ENCODE measurements at regions not wholly inside any gene's neighbourhood (a gene's known extent, or its start where the extent isn't known, plus 50 kb on each side); places are given as distances from the start of the nearest gene placed in this dataset.

DNA sequence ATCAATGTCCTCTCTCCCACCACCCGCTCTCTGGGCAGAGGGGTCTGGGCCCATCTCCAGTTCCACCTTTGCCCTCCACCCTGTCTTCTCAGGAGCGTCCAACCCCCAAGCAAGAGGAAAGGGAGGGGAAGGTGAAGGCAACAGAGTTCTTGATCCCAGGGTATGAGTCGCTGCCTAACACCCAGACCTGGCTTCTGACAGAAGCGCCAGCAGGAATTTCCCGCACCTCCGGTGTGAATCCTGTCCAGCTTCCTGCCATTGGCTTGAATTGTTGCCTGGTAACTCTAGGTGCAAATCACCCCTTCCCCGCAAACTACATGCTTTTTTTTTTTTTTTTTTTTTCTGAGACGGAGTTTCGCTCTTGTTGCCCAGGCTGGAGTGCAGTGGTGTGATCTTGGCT, 84.2 kb upstream of the IER5L start:
- TF ChIP-seq EP300 (IDR thresholded peaks at IDR 0.05) (no peak), CTCF (IDR thresholded peaks at IDR 0.05) (no peak), POLR2A (IDR thresholded peaks at IDR 0.05) (no peak)
- peak overlapping the region in 1 of 4 donors; percentile 18 for H3K4me3 ChIP-seq
- H3K4me1 ChIP-seq = peaks cover 0 to 25% (median 9%) of the 10 kb centered on the region in 4 donors
- peak overlapping the region in 3 of 4 donors; percentile 50 to 78 (median 51) for H3K27ac ChIP-seq
- no peaks in the 10 kb centered on the region for H3K36me3 ChIP-seq
- no peaks in the 10 kb centered on the region for H3K27me3 ChIP-seq
- WGBS, 2 donors = 86 to 88% methylated on average over 9 of the region's 9 CpGs
- no peak for DNase-seq (ENCODE audit: low spot score in 2 of 2)
- H3K9me3 ChIP-seq = no peaks in the 10 kb centered on the region

GRCh38 chr9:129259375-129259774, 81.3 kb upstream of the IER5L start:
- no peaks in the 10 kb centered on the region for H3K36me3 ChIP-seq
- no peaks in the 10 kb centered on the region for H3K9me3 ChIP-seq
- peaks cover 0 to 27% (median 9%) of the 10 kb centered on the region in 4 donors for H3K4me1 ChIP-seq
- no peak for DNase-seq (ENCODE audit: low spot score in 2 of 2)
- H3K27me3 ChIP-seq = no peaks in the 10 kb centered on the region
- 68 to 90% methylated on average over 7 of the region's 7 CpGs for WGBS, 2 donors
- TF ChIP-seq CTCF (IDR thresholded peaks at IDR 0.05) (no peak), EP300 (IDR thresholded peaks at IDR 0.05) (no peak), POLR2A (IDR thresholded peaks at IDR 0.05) (no peak)
- no peak overlapping the region for H3K4me3 ChIP-seq
- H3K27ac ChIP-seq = no peak overlapping the region

DNA sequence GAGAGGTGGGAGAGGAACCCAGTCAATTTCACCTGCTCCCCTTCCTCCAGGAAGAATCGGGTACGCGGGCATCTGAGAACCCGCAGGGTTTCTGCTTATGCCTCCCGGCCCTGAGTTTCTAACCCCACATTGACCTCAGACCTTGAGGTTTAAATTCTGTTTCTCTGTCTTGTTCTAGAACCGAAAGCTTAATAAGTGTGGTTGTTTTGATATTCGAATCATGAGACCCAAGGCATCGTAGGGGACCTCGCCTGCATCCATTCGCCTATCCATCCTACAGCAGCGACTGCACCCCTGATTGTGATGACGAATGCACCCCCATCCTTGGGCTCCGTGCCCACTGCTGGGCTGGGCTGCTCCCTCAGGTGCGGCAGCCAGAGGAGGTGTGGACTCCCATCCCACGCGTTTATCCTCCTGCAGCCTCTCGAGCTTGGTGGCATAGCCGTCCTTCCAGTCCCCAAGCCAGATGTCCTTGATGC, 80.8 kb upstream of the IER5L start:
- peak overlapping the region in 3 of 4 donors; percentile 19 to 47 (median 38) for H3K4me3 ChIP-seq
- 25 to 30% methylated on average over 18 of the region's 18 CpGs for WGBS, 2 donors
- TF ChIP-seq CTCF (IDR thresholded peaks at IDR 0.05) (no peak), POLR2A (IDR thresholded peaks at IDR 0.05) (no peak)
- no peaks in the 10 kb centered on the region for H3K36me3 ChIP-seq
- DNase-seq (ENCODE audit: low spot score in 2 of 2) = no peak
- H3K27me3 ChIP-seq = no peaks in the 10 kb centered on the region
- peaks cover 0 to 32% (median 12%) of the 10 kb centered on the region in 4 donors for H3K4me1 ChIP-seq
- peak overlapping the region in 1 of 4 donors; percentile 2 for H3K27ac ChIP-seq
- H3K9me3 ChIP-seq = no peaks in the 10 kb centered on the region

- Histone ChIP-seq H3K4me1 (peaks cover 0 to 38% (median 18%) of the 10 kb centered on the region in 4 donors), H3K27me3 (no peaks in the 10 kb centered on the region), H3K27ac (peak overlapping the region in 2 of 4 donors; percentile 40 to 60), H3K36me3 (no peaks in the 10 kb centered on the region), H3K4me3 (peak overlapping the region in 3 of 4 donors; percentile 19 to 47 (median 38)), H3K9me3 (no peaks in the 10 kb centered on the region)
- WGBS, 2 donors = 11 to 20% methylated on average over 26 to 57 of the region's 62 CpGs
- peak; percentile 81 to 89 for DNase-seq (ENCODE audit: low spot score in 2 of 2)
- peak in 1 of 2 donors; percentile 74 for TF ChIP-seq EP300 (IDR thresholded peaks at IDR 0.05)
- no peak for TF ChIP-seq POLR2A (IDR thresholded peaks at IDR 0.05)
Observed at GRCh38 chr9:129258124-129258822, 80.2 kb upstream of the IER5L start.

- TF ChIP-seq CTCF (IDR thresholded peaks at IDR 0.05) = no peak
- TF ChIP-seq EP300 (IDR thresholded peaks at IDR 0.05) = no peak
- no peak for TF ChIP-seq POLR2A (IDR thresholded peaks at IDR 0.05)
- H3K27ac ChIP-seq = peak overlapping the region in 1 of 4 donors; percentile 60
- 78 to 83% methylated on average over 13 of the region's 13 CpGs for WGBS, 2 donors
- H3K36me3 ChIP-seq = no peaks in the 10 kb centered on the region
- no peaks in the 10 kb centered on the region for H3K27me3 ChIP-seq
- no peak overlapping the region for H3K4me3 ChIP-seq
- DNase-seq (ENCODE audit: low spot score in 2 of 2) = no peak
- no peaks in the 10 kb centered on the region for H3K9me3 ChIP-seq
- peaks cover 0 to 44% (median 23%) of the 10 kb centered on the region in 4 donors for H3K4me1 ChIP-seq
Observed at GRCh38 chr9:129256959-129257713, 79.1 kb upstream of the IER5L start.
